ENCODE measurements at regions not wholly inside any gene's neighbourhood (a gene's known extent, or its start where the extent isn't known, plus 50 kb on each side); places are given as distances from the start of the nearest gene placed in this dataset.

GRCh38 chr4:181595716-181596115, 647.5 kb upstream of the TENM3 start:
- TF ChIP-seq CTCF (IDR thresholded peaks at IDR 0.05) (no peak), POLR2A (IDR thresholded peaks at IDR 0.05) (no peak)
